K562 (cell line): ENCODE measurements at regions not wholly inside any gene's neighbourhood (a gene's known extent, or its start where the extent isn't known, plus 50 kb on each side); places are given as distances from the start of the nearest gene placed in this dataset.

Experiments
- ARID3A ChIP-seq: IDR thresholded peaks from 2 replicates; pipeline ENCODE4 v1.6.1; 2012; ENCODE audit warnings: low read depth, low read length, improper control_type of control experiment, borderline replicate concordance
- KLF6 ChIP-seq: fragments of 250-450 bp; sonication (Bioruptor Pico); IDR thresholded peaks from 2 replicates; pipeline ENCODE4 v1.4.0; 2020; ENCODE audit warnings: mild to moderate bottlenecking, moderate library complexity, borderline replicate concordance
- SP1 ChIP-seq: sonication (generic); formaldehyde crosslinking; IDR thresholded peaks from 2 replicates; pipeline ENCODE4 v1.8.1; 2022; ENCODE audit warnings: mild to moderate bottlenecking, missing genetic modification reagents

GRCh38 chr2:9686061-9686460, 55.3 kb upstream of the YWHAQ start:
- no peak for TF ChIP-seq SP1 (CRISPR knock-in tag)
- no peak for TF ChIP-seq KLF6
- no peak for TF ChIP-seq ARID3A
